ENCODE measurements at regions not wholly inside any gene's neighbourhood (a gene's known extent, or its start where the extent isn't known, plus 50 kb on each side); places are given as distances from the start of the nearest gene placed in this dataset.
"Not testable (repeated sequence)": the region's sequence is repeated elsewhere in the genome, so short reads cannot be mapped to it uniquely, and the experiment has no call there.

- DNase-seq = no peak
Measured at GRCh38 chr2:16070648-16070971, 130.3 kb downstream of the MYCN start.

GRCh38 chr2:16069933-16070647 is 129.7 kb downstream of the MYCN start:
- no peak for DNase-seq

GRCh38 chr2:16069663-16069932 is 129.2 kb downstream of the MYCN start:
- no peak for DNase-seq

- DNase-seq = no peak
Measured at GRCh38 chr2:16068552-16068940, 128.2 kb downstream of the MYCN start.

- DNase-seq = no peak
Measured at GRCh38 chr2:16067866-16068551, 127.7 kb downstream of the MYCN start.

GRCh38 chr2:16067444-16067843 is 127.1 kb downstream of the MYCN start:
- no peak for DNase-seq

- no peak for DNase-seq
Measured at GRCh38 chr2:16067037-16067406, 126.7 kb downstream of the MYCN start.

- DNase-seq = no peak
Measured at GRCh38 chr2:16066261-16067036, 126.1 kb downstream of the MYCN start.

GRCh38 chr2:16065272-16066069 is 125.1 kb downstream of the MYCN start:
- DNase-seq = not testable (repeated sequence)

- DNase-seq = no peak
Measured at GRCh38 chr2:16064745-16065144, 124.4 kb downstream of the MYCN start.

GRCh38 chr2:16063955-16064633 is 123.7 kb downstream of the MYCN start:
- no peak for DNase-seq

- no peak for DNase-seq
Measured at GRCh38 chr2:16063251-16063850, 123.0 kb downstream of the MYCN start.

GRCh38 chr2:16062471-16063250 is 122.3 kb downstream of the MYCN start:
- DNase-seq = no peak

GRCh38 chr2:16061441-16062217 is 121.3 kb downstream of the MYCN start:
- no peak for DNase-seq

- DNase-seq = no peak
Measured at GRCh38 chr2:16060936-16061338, 120.6 kb downstream of the MYCN start.

GRCh38 chr2:16060125-16060935 is 120.0 kb downstream of the MYCN start:
- DNase-seq = no peak

GRCh38 chr2:16059393-16060016 is 119.2 kb downstream of the MYCN start:
- no peak for DNase-seq

GRCh38 chr2:16058747-16059358 is 118.5 kb downstream of the MYCN start:
- no peak for DNase-seq

GRCh38 chr2:16058256-16058655 is 117.9 kb downstream of the MYCN start:
- DNase-seq = no peak
